NB4 (cell line): ENCODE measurements at regions not wholly inside any gene's neighbourhood (a gene's known extent, or its start where the extent isn't known, plus 50 kb on each side); places are given as distances from the start of the nearest gene placed in this dataset.

Source experiments
- DNase-seq: peaks from one replicate; pipeline ENCODE4 v3.0.0; 2010; ENCODE audit warnings: low read depth
- H3K4me3 ChIP-seq: one replicate; pipeline ENCODE4 v1.5.1; 2011; ENCODE audit warnings: mild to moderate bottlenecking, low read depth, low read length, moderate library complexity
- CTCF ChIP-seq: IDR thresholded peaks from one replicate; pipeline ENCODE4 v1.5.1; 2012; ENCODE audit warnings: low read depth, low read length
- MAX ChIP-seq: IDR thresholded peaks from 2 replicates; pipeline ENCODE4 v1.6.1; 2011; ENCODE audit warnings: low read depth, low read length
- MYC ChIP-seq: IDR thresholded peaks from 2 replicates; pipeline ENCODE4 v1.6.1; 2011; ENCODE audit warnings: low read depth, low read length
- POLR2A ChIP-seq: IDR thresholded peaks from 2 replicates; pipeline ENCODE4 v1.6.1; 2011; ENCODE audit warnings: mild to moderate bottlenecking; ENCODE audit not compliant: insufficient read length; ENCODE audit errors: extremely low read depth

DNA sequence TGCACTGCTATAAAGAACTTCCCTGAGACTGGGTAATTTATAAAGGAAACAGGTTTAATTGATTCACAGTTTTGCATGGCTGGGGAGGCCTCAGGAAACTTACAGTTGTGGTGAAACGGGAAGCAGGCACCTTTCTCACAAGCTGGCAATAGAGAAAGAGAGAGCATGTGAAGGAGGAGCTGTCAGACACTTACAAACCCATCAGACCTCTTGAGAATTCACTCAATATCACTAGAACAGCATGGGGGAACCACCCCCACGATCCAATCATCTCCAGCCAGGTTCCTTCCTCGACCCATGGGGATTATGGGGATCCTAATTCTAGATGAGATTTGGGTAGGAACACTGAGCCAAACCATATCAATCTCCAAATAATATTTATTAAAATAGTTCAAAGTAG is 729.2 kb upstream of the DDX18 start:
- no peak overlapping the region for H3K4me3 ChIP-seq
- DNase-seq, result no peak
- TF ChIP-seq MAX (no peak), POLR2A (no peak)

DNA sequence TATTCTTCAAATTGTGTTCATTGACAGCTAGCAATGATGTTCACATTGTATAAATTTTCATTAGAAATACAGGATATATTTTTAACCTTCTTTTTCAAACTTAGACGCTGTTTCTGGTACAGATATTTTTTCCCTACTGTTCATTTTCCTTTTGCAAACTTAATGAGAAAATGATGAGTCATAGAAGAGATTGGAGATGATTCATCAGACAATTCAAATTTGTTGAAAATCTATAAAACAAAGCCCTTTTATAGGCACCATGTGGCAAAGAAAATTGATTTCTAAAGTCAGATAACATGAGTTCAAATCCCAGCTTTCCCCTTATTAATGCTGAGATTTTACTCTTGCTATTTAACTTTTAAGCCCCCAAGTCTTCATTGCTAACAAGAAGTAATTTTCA is 728.8 kb upstream of the DDX18 start:
- no peak overlapping the region for H3K4me3 ChIP-seq
- TF ChIP-seq CTCF, result no peak
- TF ChIP-seq MAX, result no peak
- no peak for TF ChIP-seq MYC
- no peak for TF ChIP-seq POLR2A
- DNase-seq, result no peak

DNA sequence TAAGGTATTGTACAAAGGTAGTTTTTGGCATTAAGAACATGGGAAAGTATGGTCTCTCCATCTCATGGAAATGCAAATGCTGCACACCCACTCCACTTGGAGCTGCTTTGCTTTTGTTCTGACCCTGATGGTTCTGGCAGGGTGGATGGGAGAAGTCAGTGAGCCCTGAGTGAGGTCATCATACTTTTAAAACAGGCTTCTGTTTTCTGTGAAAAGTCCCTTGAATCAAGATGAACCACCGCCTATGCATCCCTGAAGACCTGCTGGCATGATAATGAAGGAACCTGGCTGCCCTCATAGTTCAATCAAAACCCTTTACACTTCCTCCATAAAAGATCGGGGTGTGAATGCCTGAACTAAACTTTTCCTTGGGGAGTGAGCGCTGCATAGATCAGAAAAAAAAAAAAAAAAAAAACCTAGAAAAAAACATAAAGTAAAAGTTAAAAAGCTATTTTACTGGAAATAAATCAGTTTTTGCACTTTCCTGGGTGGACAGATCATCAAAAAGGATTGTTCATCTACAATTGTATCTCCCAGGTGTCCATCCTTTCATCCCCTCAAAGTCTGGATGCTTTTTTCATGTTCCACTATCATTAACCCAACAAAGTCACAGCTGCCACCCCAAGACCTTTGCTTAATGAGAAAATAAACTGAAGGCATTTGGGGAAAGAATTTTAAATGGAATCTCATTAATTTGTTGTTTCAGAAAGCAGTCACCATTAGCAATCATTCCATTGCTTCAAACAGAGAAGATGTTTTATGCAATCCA is 728.1 kb upstream of the DDX18 start:
- TF ChIP-seq MAX (no peak), POLR2A (no peak), CTCF (no peak), MYC (no peak)
- no peak overlapping the region for H3K4me3 ChIP-seq
- DNase-seq, result no peak

GRCh38 chr2:117086943-117087250 is 727.6 kb upstream of the DDX18 start:
- DNase-seq, result no peak
- H3K4me3 ChIP-seq, result no peak overlapping the region
- no peak for TF ChIP-seq POLR2A
- no peak for TF ChIP-seq MAX

- TF ChIP-seq POLR2A, result no peak
- no peak for TF ChIP-seq MYC
- TF ChIP-seq CTCF, result no peak
- TF ChIP-seq MAX, result no peak
- no peak overlapping the region for H3K4me3 ChIP-seq
- DNase-seq, result no peak
These were observed 726.8 kb upstream of the DDX18 start for GRCh38 chr2:117087535-117088291.

- no peak overlapping the region for H3K4me3 ChIP-seq
- no peak for DNase-seq
- TF ChIP-seq POLR2A (no peak), MAX (no peak), MYC (no peak), CTCF (no peak)
These were observed 723.3 kb upstream of the DDX18 start for GRCh38 chr2:117091041-117091837.
